NB4 (cell line): ENCODE measurements at regions not wholly inside any gene's neighbourhood (a gene's known extent, or its start where the extent isn't known, plus 50 kb on each side); places are given as distances from the start of the nearest gene placed in this dataset.

Experiments used
- POLR2A ChIP-seq: IDR thresholded peaks from 2 replicates; pipeline ENCODE4 v1.6.1; 2011; ENCODE audit warnings: mild to moderate bottlenecking; ENCODE audit not compliant: insufficient read length; ENCODE audit errors: extremely low read depth
- TF ChIP-seq, protein P1 (sequence below): IDR thresholded peaks from one replicate; pipeline ENCODE4 v1.5.1; 2012; ENCODE audit warnings: low read depth, low read length
- TF ChIP-seq, protein P2 (sequence below): IDR thresholded peaks from 2 replicates; pipeline ENCODE4 v1.6.1; 2011; ENCODE audit warnings: low read depth, low read length

DNA sequence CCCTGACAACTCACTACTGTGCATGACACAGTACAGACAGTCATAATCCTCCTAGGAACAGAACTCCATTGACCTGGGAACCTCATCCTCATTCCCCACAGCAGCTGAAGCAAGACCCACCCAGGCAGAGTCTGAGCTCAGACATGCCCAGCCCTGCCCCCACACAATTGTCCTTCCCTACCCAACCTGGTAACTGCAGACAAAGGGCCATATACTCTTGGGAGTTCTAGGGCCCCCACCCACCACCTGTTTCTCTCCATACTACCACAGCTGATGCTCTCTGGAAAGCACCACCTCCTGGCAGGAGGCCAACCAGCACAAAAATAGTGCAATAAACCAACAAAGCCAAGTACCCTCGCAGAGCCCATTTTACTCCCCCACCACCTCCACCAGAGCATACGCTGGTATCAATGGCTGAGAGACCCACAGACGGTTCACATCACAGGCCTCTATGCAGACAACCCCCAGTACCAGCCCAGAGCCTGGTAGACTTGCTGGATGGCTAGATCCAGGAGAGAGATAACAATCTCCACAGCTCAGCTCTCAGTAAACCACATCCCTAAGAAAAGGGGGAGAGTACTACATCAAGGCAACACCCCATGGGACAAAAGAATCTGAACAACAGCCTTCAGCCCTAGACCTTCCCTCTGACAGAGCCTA is 159.7 kb upstream of the CXADR start:
- TF ChIP-seq, protein P1, sequence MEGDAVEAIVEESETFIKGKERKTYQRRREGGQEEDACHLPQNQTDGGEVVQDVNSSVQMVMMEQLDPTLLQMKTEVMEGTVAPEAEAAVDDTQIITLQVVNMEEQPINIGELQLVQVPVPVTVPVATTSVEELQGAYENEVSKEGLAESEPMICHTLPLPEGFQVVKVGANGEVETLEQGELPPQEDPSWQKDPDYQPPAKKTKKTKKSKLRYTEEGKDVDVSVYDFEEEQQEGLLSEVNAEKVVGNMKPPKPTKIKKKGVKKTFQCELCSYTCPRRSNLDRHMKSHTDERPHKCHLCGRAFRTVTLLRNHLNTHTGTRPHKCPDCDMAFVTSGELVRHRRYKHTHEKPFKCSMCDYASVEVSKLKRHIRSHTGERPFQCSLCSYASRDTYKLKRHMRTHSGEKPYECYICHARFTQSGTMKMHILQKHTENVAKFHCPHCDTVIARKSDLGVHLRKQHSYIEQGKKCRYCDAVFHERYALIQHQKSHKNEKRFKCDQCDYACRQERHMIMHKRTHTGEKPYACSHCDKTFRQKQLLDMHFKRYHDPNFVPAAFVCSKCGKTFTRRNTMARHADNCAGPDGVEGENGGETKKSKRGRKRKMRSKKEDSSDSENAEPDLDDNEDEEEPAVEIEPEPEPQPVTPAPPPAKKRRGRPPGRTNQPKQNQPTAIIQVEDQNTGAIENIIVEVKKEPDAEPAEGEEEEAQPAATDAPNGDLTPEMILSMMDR: no peak
- no peak for TF ChIP-seq POLR2A
- TF ChIP-seq, protein P2, sequence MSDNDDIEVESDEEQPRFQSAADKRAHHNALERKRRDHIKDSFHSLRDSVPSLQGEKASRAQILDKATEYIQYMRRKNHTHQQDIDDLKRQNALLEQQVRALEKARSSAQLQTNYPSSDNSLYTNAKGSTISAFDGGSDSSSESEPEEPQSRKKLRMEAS: no peak
